HEK293 (cell line): ENCODE measurements at regions not wholly inside any gene's neighbourhood (a gene's known extent, or its start where the extent isn't known, plus 50 kb on each side); places are given as distances from the start of the nearest gene placed in this dataset.

Experiments used
- CTCF ChIA-PET: fragments of 350-600 bp; formaldehyde crosslinking; extraction: SDS; loops from one replicate; lab custom pipeline; 2021; ENCODE audit warnings: antibody characterized with exemption; lab: Yijun Ruan, JAX
- POLR2A ChIA-PET: fragments of 300-600 bp; formaldehyde crosslinking; extraction: SDS; loops from one replicate; lab custom pipeline; 2020; ENCODE audit warnings: antibody characterized with exemption, inconsistent platforms; lab: Yijun Ruan, JAX
- H3K27ac ChIP-seq: fragments of 200-500 bp; sonication (Bioruptor generic); 2 replicates; pipeline ENCODE4 v1.5.1; 2014; ENCODE audit warnings: low read depth, low read length, control low read depth, inconsistent platforms; ENCODE audit errors: extremely low read depth
- H3K36me3 ChIP-seq, 2 experiments: fragments of 200-500 bp in 1 of 2; sonication (Bioruptor generic) in 1 of 2; 1 replicate in 1 of 2; 2 replicates in 1 of 2; pipeline ENCODE4 v1.5.1; 2014 to 2017; ENCODE audit warnings: inconsistent platforms in 2 of 2, low read length in 2 of 2; ENCODE audit not compliant: control insufficient read depth in 2 of 2, insufficient read depth in 1 of 2
- H3K4me1 ChIP-seq: fragments of 200-500 bp; sonication (Bioruptor generic); 2 replicates; pipeline ENCODE4 v1.5.1; 2014; ENCODE audit warnings: mild to moderate bottlenecking, low read length, inconsistent platforms; ENCODE audit not compliant: control insufficient read depth, insufficient read depth
- H3K4me3 ChIP-seq: 2 replicates; pipeline ENCODE4 v1.5.1; 2011; ENCODE audit warnings: low read depth, mild to moderate bottlenecking, control low read depth, low read length, moderate library complexity
- H3K9me3 ChIP-seq: fragments of 200-500 bp; sonication (Bioruptor generic); 2 replicates; pipeline ENCODE4 v1.5.1; 2014; ENCODE audit warnings: low read depth, low read length, inconsistent platforms; ENCODE audit not compliant: control insufficient read depth, insufficient read depth
- GLI4 ChIP-seq: fragments of 450-650 bp; formaldehyde crosslinking; IDR thresholded peaks from 2 replicates; pipeline ENCODE4 v1.5.1; 2016; ENCODE audit warnings: missing biosample characterization, missing genetic modification characterization
- KLF1 ChIP-seq: fragments of 450-650 bp; formaldehyde crosslinking; IDR thresholded peaks from 2 replicates; pipeline ENCODE4 v1.5.1; 2016; ENCODE audit warnings: missing biosample characterization, missing genetic modification characterization
- TRIM28 ChIP-seq: IDR thresholded peaks from 2 replicates; pipeline ENCODE4 v1.6.1; 2011; ENCODE audit warnings: low read length, control low read depth, borderline replicate concordance
- ZBTB17 ChIP-seq: fragments of 450-650 bp; formaldehyde crosslinking; IDR thresholded peaks from 2 replicates; pipeline ENCODE4 v1.5.1; 2016; ENCODE audit warnings: missing biosample characterization, missing genetic modification characterization
- ZBTB7A ChIP-seq: fragments of 450-650 bp; formaldehyde crosslinking; IDR thresholded peaks from 2 replicates; pipeline ENCODE4 v1.5.1; 2016; ENCODE audit warnings: low read depth, missing biosample characterization, missing genetic modification characterization
- ZBTB8A ChIP-seq: fragments of 450-650 bp; formaldehyde crosslinking; IDR thresholded peaks from 2 replicates; pipeline ENCODE4 v1.5.1; 2016; ENCODE audit warnings: missing biosample characterization, missing genetic modification characterization
- ZFP3 ChIP-seq: fragments of 450-650 bp; formaldehyde crosslinking; IDR thresholded peaks from 2 replicates; pipeline ENCODE4 v1.5.1; 2016; ENCODE audit warnings: low read depth, missing biosample characterization, missing genetic modification characterization
- ZFP69B ChIP-seq: fragments of 450-650 bp; formaldehyde crosslinking; IDR thresholded peaks from 2 replicates; pipeline ENCODE4 v1.5.1; 2016; ENCODE audit warnings: missing biosample characterization, missing genetic modification characterization
- ZNF121 ChIP-seq: fragments of 450-650 bp; formaldehyde crosslinking; IDR thresholded peaks from 2 replicates; pipeline ENCODE4 v1.5.1; 2016; ENCODE audit warnings: missing biosample characterization, missing genetic modification characterization
- ZNF211 ChIP-seq: fragments of 450-650 bp; formaldehyde crosslinking; IDR thresholded peaks from 2 replicates; pipeline ENCODE4 v1.5.1; 2016; ENCODE audit warnings: low read depth, missing biosample characterization, missing genetic modification characterization
- ZNF335 ChIP-seq: fragments of 450-650 bp; formaldehyde crosslinking; conservative IDR thresholded peaks from 2 replicates; pipeline ENCODE4 v1.5.1; 2016; ENCODE audit warnings: missing biosample characterization, missing genetic modification characterization
- ZNF341 ChIP-seq: fragments of 450-650 bp; formaldehyde crosslinking; IDR thresholded peaks from 2 replicates; pipeline ENCODE4; 2016; ENCODE audit warnings: low read depth, missing biosample characterization, missing genetic modification characterization
- ZNF366 ChIP-seq: fragments of 450-650 bp; formaldehyde crosslinking; conservative IDR thresholded peaks from 2 replicates; pipeline ENCODE4 v1.5.1; 2016; ENCODE audit warnings: missing biosample characterization, missing genetic modification characterization
- ZNF585B ChIP-seq: fragments of 450-650 bp; formaldehyde crosslinking; IDR thresholded peaks from 2 replicates; pipeline ENCODE4 v1.5.1; 2016; ENCODE audit warnings: missing biosample characterization, missing genetic modification characterization
- ZNF768 ChIP-seq: fragments of 450-650 bp; formaldehyde crosslinking; IDR thresholded peaks from 2 replicates; pipeline ENCODE4 v1.5.1; 2018; ENCODE audit warnings: missing biosample characterization, mild to moderate bottlenecking, missing genetic modification characterization
- TF ChIP-seq, protein P1 (sequence below): fragments of 450-650 bp; formaldehyde crosslinking; IDR thresholded peaks from 2 replicates; pipeline ENCODE4 v1.5.1; 2017; ENCODE audit warnings: missing biosample characterization, missing genetic modification characterization
- TF ChIP-seq, protein P2 (sequence below): sonication (generic); formaldehyde crosslinking; IDR thresholded peaks from 2 replicates; pipeline ENCODE4 v1.8.1; 2022; ENCODE audit warnings: mild to moderate bottlenecking, moderate library complexity, missing genetic modification reagents
- TF ChIP-seq, protein P3 (sequence below): fragments of 450-650 bp; formaldehyde crosslinking; IDR thresholded peaks from 2 replicates; pipeline ENCODE4 v1.5.1; 2016; ENCODE audit warnings: missing biosample characterization, missing genetic modification characterization
- TF ChIP-seq, protein P4 (sequence below): fragments of 450-650 bp; formaldehyde crosslinking; conservative IDR thresholded peaks from 2 replicates; pipeline ENCODE4 v1.5.1; 2016; ENCODE audit warnings: low read depth, missing biosample characterization, missing genetic modification characterization
- TF ChIP-seq, protein P5 (sequence below): fragments of 450-650 bp; formaldehyde crosslinking; IDR thresholded peaks from 2 replicates; pipeline ENCODE4 v1.5.1; 2016; ENCODE audit warnings: missing biosample characterization, missing genetic modification characterization

DNA sequence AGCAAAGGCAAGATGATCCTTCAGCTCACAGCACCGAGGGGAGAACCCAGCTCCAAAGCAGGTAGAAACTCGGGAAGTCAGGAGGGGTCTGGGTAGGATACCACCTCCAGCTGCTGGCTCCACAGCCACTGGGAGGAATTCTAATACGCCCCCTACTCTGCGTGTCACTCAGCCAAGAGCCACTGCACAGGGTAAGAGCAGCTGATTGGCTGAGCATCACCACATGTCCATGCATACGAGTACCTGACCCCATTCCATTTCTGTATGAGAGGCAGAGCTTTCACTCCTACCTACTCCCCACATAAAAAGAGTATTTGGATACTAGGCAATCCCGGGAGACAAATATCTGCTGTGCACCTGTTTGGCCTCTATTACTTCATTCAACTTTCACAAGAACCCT, 121.4 kb downstream of the RRAGC start:
- TF ChIP-seq ZNF341 (tag by site-specific recombination) (no peak), ZFP3 (tag by site-specific recombination) (no peak), ZBTB17 (tag by site-specific recombination) (no peak), GLI4 (tag by site-specific recombination) (no peak), ZFP69B (no peak), ZNF121 (tag by site-specific recombination) (no peak), ZBTB8A (tag by site-specific recombination) (no peak), ZBTB7A (tag by site-specific recombination) (no peak), KLF1 (tag by site-specific recombination) (no peak), ZNF211 (tag by site-specific recombination) (no peak), TRIM28 (no peak), ZNF585B (no peak), ZNF366 (tag by site-specific recombination) (no peak), ZNF335 (no peak), ZNF768 (tag by site-specific recombination) (no peak)
- TF ChIP-seq, protein P1, sequence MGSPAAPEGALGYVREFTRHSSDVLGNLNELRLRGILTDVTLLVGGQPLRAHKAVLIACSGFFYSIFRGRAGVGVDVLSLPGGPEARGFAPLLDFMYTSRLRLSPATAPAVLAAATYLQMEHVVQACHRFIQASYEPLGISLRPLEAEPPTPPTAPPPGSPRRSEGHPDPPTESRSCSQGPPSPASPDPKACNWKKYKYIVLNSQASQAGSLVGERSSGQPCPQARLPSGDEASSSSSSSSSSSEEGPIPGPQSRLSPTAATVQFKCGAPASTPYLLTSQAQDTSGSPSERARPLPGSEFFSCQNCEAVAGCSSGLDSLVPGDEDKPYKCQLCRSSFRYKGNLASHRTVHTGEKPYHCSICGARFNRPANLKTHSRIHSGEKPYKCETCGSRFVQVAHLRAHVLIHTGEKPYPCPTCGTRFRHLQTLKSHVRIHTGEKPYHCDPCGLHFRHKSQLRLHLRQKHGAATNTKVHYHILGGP: no peak
- TF ChIP-seq, protein P2, sequence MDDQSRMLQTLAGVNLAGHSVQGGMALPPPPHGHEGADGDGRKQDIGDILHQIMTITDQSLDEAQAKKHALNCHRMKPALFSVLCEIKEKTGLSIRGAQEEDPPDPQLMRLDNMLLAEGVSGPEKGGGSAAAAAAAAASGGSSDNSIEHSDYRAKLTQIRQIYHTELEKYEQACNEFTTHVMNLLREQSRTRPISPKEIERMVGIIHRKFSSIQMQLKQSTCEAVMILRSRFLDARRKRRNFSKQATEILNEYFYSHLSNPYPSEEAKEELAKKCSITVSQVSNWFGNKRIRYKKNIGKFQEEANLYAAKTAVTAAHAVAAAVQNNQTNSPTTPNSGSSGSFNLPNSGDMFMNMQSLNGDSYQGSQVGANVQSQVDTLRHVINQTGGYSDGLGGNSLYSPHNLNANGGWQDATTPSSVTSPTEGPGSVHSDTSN (CRISPR knock-in tag): no peak
- TF ChIP-seq, protein P3, sequence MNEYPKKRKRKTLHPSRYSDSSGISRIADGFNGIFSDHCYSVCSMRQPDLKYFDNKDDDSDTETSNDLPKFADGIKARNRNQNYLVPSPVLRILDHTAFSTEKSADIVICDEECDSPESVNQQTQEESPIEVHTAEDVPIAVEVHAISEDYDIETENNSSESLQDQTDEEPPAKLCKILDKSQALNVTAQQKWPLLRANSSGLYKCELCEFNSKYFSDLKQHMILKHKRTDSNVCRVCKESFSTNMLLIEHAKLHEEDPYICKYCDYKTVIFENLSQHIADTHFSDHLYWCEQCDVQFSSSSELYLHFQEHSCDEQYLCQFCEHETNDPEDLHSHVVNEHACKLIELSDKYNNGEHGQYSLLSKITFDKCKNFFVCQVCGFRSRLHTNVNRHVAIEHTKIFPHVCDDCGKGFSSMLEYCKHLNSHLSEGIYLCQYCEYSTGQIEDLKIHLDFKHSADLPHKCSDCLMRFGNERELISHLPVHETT (tag by site-specific recombination): no peak
- TF ChIP-seq, protein P4, sequence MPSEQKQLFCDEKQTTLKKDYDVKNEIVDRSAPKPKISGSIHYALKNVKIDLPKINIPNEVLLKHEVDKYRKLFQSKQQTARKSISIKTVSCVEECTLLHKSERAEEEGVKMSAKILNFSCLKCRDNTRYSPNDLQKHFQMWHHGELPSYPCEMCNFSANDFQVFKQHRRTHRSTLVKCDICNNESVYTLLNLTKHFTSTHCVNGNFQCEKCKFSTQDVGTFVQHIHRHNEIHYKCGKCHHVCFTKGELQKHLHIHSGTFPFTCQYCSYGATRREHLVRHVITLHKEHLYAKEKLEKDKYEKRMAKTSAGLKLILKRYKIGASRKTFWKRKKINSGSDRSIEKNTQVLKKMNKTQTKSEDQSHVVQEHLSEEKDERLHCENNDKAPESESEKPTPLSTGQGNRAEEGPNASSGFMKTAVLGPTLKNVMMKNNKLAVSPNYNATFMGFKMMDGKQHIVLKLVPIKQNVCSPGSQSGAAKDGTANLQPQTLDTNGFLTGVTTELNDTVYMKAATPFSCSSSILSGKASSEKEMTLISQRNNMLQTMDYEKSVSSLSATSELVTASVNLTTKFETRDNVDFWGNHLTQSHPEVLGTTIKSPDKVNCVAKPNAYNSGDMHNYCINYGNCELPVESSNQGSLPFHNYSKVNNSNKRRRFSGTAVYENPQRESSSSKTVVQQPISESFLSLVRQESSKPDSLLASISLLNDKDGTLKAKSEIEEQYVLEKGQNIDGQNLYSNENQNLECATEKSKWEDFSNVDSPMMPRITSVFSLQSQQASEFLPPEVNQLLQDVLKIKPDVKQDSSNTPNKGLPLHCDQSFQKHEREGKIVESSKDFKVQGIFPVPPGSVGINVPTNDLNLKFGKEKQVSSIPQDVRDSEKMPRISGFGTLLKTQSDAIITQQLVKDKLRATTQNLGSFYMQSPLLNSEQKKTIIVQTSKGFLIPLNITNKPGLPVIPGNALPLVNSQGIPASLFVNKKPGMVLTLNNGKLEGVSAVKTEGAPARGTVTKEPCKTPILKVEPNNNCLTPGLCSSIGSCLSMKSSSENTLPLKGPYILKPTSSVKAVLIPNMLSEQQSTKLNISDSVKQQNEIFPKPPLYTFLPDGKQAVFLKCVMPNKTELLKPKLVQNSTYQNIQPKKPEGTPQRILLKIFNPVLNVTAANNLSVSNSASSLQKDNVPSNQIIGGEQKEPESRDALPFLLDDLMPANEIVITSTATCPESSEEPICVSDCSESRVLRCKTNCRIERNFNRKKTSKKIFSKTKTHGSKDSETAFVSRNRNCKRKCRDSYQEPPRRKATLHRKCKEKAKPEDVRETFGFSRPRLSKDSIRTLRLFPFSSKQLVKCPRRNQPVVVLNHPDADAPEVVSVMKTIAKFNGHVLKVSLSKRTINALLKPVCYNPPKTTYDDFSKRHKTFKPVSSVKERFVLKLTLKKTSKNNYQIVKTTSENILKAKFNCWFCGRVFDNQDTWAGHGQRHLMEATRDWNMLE: no peak
- TF ChIP-seq, protein P5, sequence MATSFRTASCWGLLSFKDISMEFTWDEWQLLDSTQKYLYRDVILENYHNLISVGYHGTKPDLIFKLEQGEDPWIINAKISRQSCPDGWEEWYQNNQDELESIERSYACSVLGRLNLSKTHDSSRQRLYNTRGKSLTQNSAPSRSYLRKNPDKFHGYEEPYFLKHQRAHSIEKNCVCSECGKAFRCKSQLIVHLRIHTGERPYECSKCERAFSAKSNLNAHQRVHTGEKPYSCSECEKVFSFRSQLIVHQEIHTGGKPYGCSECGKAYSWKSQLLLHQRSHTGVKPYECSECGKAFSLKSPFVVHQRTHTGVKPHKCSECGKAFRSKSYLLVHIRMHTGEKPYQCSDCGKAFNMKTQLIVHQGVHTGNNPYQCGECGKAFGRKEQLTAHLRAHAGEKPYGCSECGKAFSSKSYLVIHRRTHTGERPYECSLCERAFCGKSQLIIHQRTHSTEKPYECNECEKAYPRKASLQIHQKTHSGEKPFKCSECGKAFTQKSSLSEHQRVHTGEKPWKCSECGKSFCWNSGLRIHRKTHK (tag by site-specific recombination): no peak
- ChIA-PET CTCF (interaction anchor here (0.9 kb wide), 1 partner anchor 80 kb away, joined by 3 read pairs; no protein-coding TSS in a partner anchor), POLR2A (no interaction called here)
- Histone ChIP-seq H3K4me3 (no peak overlapping the region), H3K4me1 (no peaks in the 10 kb centered on the region), H3K9me3 (no peaks in the 10 kb centered on the region), H3K27ac (no peak overlapping the region), H3K36me3 (no peaks in the 10 kb centered on the region)
